ENCODE measurements at regions not wholly inside any gene's neighbourhood (a gene's known extent, or its start where the extent isn't known, plus 50 kb on each side); places are given as distances from the start of the nearest gene placed in this dataset.
"Not testable (repeated sequence)": the region's sequence is repeated elsewhere in the genome, so short reads cannot be mapped to it uniquely, and the experiment has no call there.

DNA sequence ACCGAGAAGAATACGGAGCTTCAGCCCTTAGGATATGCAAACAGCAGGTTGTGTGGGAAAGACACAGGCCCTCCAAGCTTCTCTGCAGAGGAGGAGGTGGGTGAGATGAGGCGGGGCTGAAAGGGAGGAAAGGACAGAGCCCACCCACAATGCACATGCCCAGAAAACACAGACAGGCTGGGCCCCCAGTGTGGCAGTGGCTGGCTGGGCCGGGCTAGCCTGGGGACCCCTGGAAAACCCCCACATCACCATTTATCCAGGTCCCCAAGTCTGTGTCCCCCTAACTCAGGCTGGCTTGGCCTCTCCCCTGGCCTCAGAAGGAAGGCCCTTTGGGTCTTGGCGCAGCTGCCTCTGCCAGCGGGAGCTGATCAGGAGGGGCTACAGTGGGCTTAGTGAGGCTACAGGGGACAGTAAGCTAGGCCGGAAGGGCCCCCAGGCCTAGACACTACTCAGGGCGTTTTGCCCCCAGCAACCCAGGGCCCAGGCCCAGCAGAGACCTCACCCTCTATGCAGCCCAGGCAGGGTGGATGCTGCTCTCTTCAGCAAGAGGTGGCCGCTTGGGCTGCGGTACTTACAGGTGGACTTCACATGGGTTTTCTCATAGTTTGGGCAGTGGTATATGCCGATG is 119.5 kb downstream of the TUBA3C start:
- DNase-seq (no peak), ATAC-seq (no peak)

DNA sequence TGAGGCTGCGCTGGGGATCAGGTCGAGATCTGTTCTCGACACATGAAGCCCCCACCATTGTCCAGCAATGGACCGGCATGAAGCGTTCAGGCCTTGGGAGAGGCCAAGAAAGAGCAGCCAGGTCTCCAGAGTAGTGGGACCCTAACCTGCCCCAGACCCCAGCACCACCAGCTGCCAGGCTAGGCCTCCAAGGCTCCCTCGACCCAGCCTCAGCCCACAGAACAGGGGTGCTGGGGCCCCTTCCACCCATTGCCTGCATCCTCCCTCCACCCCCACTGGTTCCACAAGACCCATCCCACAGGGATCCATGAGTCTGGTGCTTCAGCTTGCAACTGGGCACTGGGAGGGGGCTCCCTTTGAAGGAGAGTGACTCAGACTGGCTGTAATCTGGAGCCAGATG is 120.3 kb downstream of the TUBA3C start:
- no peak for ATAC-seq
- no peak for DNase-seq

DNA sequence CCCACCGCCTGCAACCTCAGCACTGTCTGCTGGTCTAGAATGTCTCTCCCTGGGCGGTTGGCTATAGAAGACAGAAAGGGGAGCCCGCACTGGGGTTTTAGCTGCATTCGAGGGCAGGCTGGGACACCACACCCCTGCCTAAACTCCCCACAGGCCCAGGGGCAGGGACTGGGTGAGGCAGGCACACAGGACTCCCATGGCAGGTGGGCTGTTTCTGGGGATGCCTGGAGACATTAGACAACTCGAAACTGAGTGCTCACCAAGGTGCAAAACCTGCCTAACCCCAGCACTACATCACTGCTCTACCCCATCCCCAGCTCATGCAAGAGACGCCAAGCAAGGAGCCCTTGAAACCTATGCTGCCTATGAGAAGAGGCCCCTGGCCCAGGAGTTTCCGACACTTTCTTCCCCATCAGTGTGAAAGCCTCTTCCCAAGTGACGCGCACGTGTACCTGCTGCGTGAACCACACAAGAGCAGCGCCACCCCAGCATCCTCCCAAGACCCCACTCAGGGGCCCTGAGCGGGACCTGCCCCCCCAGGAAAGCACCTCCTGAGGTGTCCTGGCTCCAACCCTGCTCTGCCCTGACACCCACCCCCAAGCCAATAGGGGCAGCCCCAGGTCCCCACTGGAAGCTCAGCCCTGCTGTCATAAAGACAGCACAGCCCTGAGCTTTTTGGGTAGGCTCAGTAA is 121.2 kb downstream of the TUBA3C start:
- ATAC-seq (no peak), DNase-seq (no peak)

DNA sequence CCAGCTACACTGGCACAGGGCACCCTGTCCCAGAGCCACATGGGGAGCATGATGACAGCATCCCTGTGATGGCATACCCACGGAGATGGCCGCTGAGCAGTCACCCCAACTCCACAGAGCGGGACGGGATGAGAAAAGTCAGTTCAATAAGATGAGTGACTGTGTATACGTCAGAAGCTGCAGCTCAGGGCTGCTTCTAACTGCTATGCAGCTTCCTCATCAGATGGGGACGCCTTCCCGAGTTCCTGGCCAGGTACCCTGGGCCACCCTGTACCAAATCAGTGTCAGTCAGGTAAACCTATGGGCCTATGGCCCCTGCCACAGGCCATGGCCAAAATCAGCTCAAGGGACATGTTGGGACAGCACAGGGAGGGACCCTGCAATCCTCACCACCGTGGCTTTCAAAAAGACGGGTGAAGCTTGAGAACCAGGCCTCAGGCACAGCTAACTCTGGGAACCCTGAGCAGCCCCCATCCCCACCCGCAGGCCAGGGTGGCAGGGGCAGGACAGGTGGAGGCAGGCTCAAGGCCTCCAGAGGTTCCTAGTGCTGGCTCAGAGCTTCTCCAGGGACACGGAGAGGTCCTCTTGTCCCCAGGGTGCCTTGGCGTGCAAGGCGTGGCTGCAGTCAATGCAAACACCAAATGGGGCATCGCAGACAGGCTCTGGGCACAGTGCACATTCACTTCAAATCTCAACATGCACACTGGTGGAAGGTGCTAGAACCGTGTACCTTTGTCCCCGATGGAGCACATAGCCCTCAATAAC is 122.4 kb downstream of the TUBA3C start:
- DNase-seq, result no peak
- ATAC-seq, result no peak

DNA sequence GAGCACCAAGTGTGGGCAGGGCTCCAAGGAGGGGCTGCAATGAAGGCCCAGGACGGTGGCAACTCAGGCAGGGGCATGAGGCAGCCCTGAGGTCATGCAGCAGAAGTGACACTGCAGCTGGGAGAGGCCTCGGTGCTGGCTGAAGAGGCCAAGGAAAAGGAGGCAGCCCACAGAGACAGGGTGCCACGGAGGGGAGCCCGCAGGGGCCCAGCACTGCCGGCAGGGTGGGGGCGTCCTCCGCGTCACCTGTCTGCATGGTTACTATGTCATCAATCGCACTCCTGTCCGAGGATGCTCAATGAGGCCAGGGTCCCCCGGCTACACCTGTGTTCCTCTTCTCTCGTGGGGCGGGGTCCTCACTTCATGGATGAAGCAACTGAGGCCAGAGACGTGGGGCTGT is 123.1 kb downstream of the TUBA3C start:
- DNase-seq (no peak), ATAC-seq (no peak)

DNA sequence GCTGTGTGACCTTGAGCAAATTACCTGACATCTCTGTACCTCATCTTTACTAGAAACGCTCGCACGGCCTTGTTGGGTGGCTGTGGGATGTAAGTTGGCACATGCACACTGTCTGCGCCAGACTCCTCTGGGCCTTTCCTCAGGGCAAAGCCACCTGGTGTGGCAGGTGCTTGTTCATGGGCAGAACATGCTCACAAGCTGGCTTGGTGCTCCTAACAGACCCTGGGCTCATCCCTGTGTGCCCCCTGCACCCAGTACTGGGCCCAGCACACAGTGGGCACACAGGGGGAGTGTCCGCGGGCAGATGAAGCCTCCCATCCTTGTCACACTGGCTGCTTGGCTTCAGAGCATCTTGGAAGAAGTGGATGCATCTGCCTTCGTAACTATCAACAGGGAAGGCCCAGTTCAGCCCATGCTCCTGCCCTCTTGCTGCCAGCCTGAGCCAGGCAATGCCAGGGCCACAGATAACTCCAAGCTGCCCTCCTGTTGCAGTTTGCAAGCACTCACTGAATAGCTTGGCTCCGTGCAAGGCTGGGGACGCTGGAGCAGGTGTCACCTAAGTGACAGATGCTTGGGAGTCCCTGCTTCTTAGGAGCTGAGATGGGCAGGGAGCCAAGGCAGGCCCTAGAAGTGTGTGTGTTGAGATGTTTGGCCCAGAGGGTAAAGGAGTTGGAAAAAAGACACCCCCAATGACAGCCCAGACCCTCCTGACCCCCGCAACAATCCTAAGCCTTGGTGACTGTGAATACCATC is 123.9 kb downstream of the TUBA3C start:
- DNase-seq, result no peak
- ATAC-seq, result no peak

DNA sequence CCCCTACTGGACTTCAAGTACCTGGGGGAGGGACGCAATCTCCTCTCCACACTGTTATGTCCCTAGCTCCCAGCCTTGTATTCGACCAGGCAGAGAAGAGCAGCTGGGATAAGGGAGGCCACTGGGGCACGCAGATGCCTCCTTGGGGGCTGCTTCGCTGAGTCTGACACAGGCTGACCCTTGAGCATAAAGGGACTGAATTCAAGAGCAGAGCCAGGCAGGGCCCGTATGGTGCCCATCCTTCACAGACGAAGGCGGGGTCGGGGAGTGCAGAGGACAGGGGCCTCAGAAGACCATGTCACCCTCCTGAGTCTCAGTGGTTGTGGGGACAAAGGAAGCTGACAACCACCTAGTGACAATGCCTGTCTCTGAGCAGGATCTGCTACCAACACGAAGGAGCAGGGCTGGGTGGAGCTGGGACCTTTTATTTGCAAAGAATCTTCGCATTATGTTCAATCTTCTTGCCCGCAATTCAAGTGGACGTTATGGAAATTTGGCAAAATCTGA is 124.6 kb downstream of the TUBA3C start:
- DNase-seq, result no peak
- ATAC-seq, result no peak

DNA sequence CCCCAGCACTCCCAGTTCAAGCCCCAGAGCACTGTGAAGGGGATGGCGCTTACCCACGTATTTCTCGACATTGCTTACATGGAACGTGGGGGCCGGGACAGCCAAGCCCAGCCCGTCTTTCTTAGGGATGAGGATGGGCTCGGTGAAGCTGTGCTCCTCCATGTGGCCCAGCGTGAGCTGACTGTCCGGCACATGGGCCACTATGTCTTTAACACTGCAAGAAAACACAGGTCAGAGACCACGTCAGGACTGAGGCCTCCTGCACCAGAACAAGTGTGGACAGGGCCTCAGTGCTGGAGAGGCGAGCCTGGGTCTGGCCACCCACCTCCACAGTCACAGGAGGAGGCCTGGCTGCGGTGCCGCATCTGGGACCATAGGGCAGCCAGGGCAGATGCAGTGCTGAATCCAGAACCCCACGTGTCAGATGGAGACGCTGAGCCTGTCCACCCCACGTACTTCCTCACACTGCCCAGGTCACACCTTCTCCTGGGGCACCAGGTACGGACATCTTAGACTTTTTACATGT is 125.2 kb downstream of the TUBA3C start:
- ATAC-seq (no peak), DNase-seq (no peak)

DNA sequence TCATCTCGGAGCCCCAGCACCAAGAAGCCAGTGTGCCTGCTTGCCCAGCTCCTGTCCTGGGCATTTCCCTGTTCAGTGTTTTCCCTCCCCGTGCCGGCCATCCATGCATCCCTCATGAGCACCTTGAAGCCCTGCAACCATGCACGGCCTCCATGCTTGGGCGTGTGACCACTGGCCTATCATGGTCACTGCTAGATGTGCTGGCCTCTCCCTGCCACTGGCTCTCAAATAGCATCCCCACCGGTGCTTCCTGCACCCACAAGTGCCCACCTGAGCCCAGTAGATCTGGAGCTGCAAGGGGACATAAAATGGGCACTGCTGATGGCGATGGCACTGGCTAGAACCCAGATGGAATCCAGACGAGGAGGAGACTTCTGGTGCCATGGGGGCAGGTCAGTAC is 126.0 kb downstream of the TUBA3C start:
- DNase-seq (no peak), ATAC-seq (no peak)

DNA sequence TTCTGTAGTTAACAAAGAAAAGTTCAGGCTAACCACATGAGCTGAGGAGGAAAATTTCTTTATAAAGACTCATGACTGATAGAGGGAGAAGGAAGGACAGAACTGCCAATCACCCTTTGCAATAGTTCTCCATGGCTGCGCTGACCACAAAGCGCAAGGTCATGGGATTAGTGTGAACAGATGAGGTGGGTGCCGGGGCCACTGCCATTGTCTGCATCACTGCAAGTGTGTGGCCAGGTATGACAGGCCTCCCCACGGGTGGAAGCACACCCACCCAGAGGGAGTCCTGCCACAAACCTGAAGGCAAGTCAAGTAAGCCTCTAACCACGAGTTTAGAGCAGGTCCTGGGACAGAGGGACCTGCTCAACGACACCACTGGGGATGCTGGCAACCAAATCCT is 128.1 kb downstream of the TUBA3C start:
- ATAC-seq (no peak), DNase-seq (no peak)

DNA sequence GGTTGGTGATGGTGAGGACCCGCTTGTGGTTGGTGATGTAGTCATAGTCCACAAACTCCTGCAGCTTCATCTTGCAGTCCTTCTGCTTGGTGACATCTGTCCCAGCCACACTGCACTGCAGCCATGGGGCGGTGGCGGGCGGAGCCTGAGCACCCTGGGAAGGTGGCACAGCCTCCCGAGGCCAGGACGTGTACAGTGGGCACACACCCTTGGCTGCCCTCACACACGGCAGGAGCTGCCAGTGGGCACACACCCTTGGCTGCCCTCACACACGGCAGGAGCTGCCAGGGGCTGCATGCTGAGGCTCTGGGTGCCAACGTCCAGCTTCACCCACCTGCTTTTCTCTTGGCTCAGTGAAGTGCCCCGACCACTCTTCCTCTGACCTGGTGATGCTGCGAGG is 128.7 kb downstream of the TUBA3C start:
- no peak for ATAC-seq
- no peak for DNase-seq

DNA sequence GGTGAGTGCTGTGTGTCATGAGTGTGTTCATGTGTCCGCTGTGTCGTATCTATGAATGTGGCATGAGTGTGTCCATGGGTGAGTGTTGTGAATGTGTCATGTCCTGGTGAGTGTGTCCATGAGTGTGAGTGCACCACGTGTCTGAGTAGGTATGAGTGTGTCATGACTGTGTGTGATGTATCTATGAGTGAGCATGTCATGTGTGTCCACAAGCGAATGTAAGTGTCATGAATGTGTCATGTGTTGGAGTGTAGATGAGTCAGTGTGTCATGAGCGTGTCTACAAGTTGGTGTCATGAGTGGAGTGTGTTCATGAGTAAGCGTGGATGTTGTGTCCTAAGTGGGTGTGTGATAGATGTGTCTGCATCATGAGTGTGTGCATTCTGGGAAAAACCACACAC is 129.4 kb downstream of the TUBA3C start:
- ATAC-seq (no peak), DNase-seq (no peak)

DNA sequence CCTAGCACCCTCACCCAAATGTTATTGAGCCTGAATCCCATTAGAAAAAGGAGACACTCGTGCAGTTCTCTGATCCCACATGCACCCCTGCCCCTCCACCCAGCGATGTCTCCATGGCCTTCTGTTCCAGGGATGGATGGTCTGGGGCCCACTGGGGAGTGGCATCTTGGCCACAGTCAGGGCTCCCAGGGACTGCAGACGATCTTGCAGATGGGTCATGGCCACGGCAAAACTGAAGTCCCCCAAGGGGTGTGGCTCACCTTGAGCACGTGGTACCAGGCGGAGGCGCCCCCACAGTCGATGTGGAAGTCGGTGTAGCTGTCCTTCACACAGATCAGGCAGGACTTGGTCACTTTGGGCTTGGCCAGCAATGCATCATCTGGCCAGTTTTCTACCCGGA is 130.7 kb downstream of the TUBA3C start:
- DNase-seq (no peak), ATAC-seq (no peak)

DNA sequence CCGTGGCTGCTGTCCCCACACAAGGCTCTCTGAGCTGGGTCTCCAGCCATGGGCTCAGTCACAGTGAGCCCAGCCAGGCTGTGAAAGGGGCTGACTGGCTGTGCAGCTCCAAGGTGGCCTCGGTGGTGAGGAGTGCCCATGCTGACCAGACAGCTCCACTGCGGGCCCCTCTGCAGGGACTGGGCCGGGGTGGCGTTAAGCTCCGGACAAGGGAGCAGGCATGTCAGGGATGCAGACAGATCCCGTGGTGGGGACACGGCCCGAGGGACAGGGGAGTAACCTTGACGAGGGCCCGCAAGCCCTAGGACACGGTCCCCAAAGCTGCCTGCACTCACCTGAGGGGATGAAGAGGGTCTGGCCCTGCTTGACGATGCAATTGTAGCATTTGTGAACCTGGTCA is 132.0 kb downstream of the TUBA3C start:
- DNase-seq, ATAC-seq: not testable (repeated sequence)

DNA sequence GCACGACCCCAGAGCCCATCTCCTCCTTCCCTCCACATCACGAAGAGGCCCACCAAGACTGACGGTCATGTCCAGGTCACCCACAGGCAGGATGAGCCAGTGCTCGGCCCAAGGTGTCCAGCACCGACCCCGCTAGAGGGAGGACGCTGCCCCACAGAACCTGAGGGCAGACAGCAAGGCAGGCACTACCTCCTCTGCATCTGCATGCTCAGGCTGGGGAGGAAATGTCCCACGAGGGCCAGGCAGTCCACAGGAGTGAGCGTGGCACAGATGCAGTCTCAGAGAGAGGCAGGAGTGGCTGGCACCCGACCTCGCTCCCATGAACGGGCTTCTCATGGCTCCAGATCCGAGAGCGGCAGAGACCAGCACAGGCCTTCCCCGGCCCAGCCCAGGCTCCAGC is 133.2 kb downstream of the TUBA3C start:
- DNase-seq (no peak), ATAC-seq (no peak)

DNA sequence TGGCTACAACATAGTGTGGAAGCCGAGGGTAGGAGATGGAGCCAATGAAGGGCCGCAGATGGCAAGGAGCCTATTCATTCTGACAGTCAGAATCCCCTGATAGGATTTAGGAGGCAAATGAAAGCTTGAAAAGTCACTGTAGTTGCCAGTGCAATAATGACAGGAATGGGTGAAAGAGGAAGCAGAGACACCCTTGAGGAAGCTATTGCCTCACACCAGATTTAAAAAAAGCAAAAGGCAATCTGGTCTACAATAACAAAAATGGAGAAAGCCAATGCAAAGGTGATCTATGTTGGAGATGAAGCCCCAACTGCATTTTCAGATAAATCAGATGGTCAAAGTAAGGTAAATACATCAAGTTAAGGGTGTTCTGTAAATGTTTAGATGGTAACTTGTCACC is 158.5 kb downstream of the TUBA3C start:
- DNase-seq, result no peak
- ATAC-seq, result no peak

DNA sequence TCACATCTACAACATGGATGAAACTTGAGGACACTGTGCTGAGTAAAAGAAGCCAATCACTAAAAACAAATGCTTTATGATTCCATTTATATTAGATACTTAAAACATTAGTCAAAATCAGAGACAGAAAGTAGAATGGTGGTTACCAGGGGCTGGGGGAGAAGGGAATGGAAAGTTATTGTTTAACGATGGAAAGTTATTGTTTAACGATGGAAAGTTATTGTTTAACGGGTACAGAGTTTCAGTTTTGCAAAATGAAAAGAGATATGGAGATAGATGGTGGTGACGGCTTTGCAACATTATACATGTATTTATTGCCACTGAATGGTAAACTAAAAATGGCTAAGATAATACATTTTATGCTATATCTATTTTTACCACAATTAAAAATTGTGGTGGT is 160.6 kb downstream of the TUBA3C start:
- no peak for DNase-seq

DNA sequence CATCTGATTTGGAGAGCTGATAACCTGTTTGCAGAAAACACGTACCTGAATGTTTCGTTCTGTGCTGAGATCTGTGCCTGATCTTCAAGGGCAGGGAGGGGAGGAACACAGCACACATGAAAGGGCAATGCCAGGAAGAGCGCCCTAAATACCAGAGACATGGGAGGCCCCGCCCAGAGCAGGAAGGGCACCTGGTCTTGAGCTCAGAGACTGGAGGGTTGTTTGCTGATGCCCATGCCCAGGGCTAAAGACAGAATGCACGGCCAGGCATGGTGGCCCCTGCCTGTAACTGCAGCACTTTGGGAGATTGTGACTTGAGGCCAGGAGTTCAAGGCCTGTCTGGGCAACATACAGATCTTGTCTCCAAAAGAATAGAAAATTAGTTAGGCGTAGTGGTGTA is 183.2 kb downstream of the TUBA3C start:
- no peak for DNase-seq
- no peak for ATAC-seq

More for the DNA sequence above, 160.6 kb downstream of the TUBA3C start:
- no peak for ATAC-seq

DNA sequence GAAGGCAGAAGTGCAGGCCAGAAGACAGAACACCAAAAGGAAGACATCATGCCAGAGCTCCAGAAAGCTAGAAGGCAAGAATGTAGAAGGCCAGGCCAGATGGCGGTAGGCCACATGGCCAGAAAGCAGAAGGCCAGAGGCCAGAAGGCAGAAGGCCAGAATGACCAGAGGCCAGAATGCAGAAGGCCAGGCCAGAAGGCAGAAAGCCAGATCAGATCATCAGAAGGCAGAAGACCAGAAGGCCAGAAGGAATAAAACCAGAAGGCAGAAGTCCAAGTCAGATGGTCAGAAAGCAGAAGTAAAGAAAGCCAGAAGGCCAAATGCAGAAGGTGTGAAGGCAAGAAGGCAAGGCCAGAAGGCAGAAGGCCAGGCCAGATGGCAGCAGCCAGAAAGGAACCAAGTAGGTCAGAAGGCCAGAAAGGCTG is 185.0 kb downstream of the TUBA3C start:
- no peak for ATAC-seq
- DNase-seq, result no peak

DNA sequence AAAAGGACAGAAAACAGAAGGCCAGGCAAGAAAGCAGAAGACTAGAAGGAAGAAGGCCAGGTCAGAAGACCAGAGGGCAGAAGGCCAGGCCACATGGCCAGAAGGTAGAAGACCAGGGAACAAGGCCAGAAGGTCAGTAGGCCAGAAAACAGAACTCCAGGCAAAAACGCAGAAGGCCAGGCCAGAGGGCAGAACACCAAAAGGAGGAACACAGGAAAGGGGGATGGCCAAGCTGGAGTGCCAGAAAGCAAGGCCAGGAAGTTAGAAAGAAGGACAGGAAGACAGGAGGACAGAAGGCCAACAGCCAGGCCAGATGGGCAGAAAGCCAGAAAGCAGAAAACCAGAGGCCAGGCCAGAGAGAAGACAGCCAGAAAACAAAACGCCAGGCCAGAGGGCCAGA is 185.4 kb downstream of the TUBA3C start:
- no peak for DNase-seq
- no peak for ATAC-seq

DNA sequence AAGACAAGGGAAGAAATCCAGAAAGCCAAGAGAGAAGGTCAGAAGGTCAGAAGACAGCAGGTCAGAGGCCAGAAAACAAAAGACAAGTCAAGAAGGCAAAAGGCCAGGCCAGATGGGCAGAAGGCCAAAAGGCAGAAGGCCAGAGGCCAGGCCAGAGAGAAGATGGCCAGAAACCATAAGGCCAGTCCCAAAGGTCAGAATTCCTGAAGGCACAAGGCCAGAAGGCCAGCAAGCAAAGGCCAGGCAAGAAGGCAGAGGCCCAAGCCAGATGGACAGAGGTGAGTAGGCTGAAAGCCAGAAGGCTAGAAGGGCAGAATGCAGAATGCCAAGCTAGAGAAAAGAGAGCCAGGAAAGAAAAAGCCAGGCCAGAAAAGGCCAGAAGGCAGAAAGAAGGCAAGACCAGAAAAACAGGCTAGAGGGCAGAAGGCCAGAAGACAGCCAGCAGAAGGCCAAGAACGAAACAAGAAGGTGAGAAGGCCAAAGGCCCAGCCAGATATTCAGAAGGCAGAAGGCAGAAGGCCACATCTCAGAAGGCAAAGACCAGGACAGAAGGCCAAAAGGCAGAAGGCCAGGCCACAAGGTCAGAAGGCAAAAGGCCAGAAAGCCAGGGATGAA is 186.3 kb downstream of the TUBA3C start:
- DNase-seq, result no peak

More for the DNA sequence above, 186.3 kb downstream of the TUBA3C start:
- no peak for ATAC-seq

All from stimulated activated naive CD8-positive, alpha-beta T cell treated with anti-CD3 and anti-CD28 coated beads, Interleukin-15, Interleukin-2, amounts not matched to agents 100 U/mL and 50 U/mL, for 24 hours (primary cell).